Common myeloid progenitor, CD34-positive (primary cell): ENCODE measurements at regions not wholly inside any gene's neighbourhood (a gene's known extent, or its start where the extent isn't known, plus 50 kb on each side); places are given as distances from the start of the nearest gene placed in this dataset.

ENCODE experiments used
- CTCF ChIA-PET: fragments of 350-600 bp; sonication (Branson Sonifier 250); formaldehyde crosslinking; loops from one replicate; lab custom pipeline; 2021; ENCODE audit warnings: antibody characterized with exemption; lab: Charles Lee
- POLR2A ChIA-PET: fragments of 350-600 bp; sonication (Branson Sonifier 250); formaldehyde crosslinking; loops from one replicate; lab custom pipeline; 2021; ENCODE audit warnings: antibody characterized with exemption; lab: Charles Lee
- DNase-seq, 3 donors: peaks; one replicate each; pipeline versions ENCODE4 v3.0.0 to v3.0.0-alpha.2; 2013
- H3K27ac ChIP-seq, 2 experiments: 1 replicate in 1 of 2; 2 replicates in 1 of 2; pipeline ENCODE4 v1.7.0; 2013; ENCODE audit warnings: inconsistent platforms in 2 of 2, low read length in 2 of 2, mild to moderate bottlenecking in 2 of 2, low read depth in 1 of 2, moderate library complexity in 1 of 2; ENCODE audit not compliant: severe bottlenecking in 2 of 2, insufficient read depth in 1 of 2, poor library complexity in 1 of 2
- H3K27me3 ChIP-seq, 5 experiments: replicated peaks in 2 of 5; 1 replicate in 3 of 5; 2 replicates in 2 of 5; pipeline versions ENCODE4 v1.6.1 to v1.7.0; 2013; ENCODE audit warnings: low read length in 4 of 5, mild to moderate bottlenecking in 2 of 5, moderate library complexity in 2 of 5, inconsistent platforms in 1 of 5; ENCODE audit not compliant: insufficient read depth in 5 of 5, control insufficient read depth in 4 of 5
- H3K36me3 ChIP-seq, 4 experiments: 1 replicate in 2 of 4; 2 replicates in 2 of 4; pipeline versions ENCODE4 v1.6.1 to v1.7.0; 2013; ENCODE audit warnings: low read length in 3 of 4, control low read depth in 1 of 4, mild to moderate bottlenecking in 1 of 4; ENCODE audit not compliant: control insufficient read depth in 4 of 4, insufficient read depth in 4 of 4
- H3K4me1 ChIP-seq, 4 experiments: 1 replicate in 3 of 4; 2 replicates in 1 of 4; pipeline versions ENCODE4 v1.6.1 to v1.7.1; 2013; ENCODE audit warnings: low read length in 3 of 4, mild to moderate bottlenecking in 3 of 4, control low read depth in 1 of 4, inconsistent platforms in 1 of 4, moderate library complexity in 1 of 4; ENCODE audit not compliant: control insufficient read depth in 4 of 4, insufficient read depth in 4 of 4; ENCODE audit errors: control extremely low read depth in 1 of 4
- H3K4me3 ChIP-seq, 7 experiments: 1 replicate in 4 of 7; 2 replicates in 3 of 7; pipeline versions ENCODE4 v1.5.1 to v1.7.0; 2013; ENCODE audit warnings: mild to moderate bottlenecking in 7 of 7, low read length in 6 of 7, moderate library complexity in 6 of 7, inconsistent platforms in 2 of 7, low read depth in 2 of 7, control low read depth in 1 of 7; ENCODE audit not compliant: insufficient read depth in 4 of 7, control insufficient read depth in 1 of 7; ENCODE audit errors: extremely low read depth in 1 of 7
- H3K9me3 ChIP-seq, 5 experiments: 1 replicate in 4 of 5; 2 replicates in 1 of 5; pipeline versions ENCODE4 v1.6.1 to v1.7.1; 2013; ENCODE audit warnings: low read length in 4 of 5, mild to moderate bottlenecking in 2 of 5, inconsistent platforms in 1 of 5, low read depth in 1 of 5, moderate library complexity in 1 of 5; ENCODE audit not compliant: control insufficient read depth in 4 of 5, insufficient read depth in 2 of 5; ENCODE audit errors: control extremely low read depth in 1 of 5
- WGBS: methylation state at CpG from one replicate; pipeline ENCODE4 v1.1.5; 2013; ENCODE audit not compliant: insufficient coverage; 5-methylcytosine and 5-hydroxymethylcytosine counted together

- Histone ChIP-seq H3K4me3 (no peak overlapping the region), H3K36me3 (no peaks in the 10 kb centered on the region), H3K9me3 (no peaks in the 10 kb centered on the region), H3K27me3 (no peaks in the 10 kb centered on the region), H3K27ac (no peak overlapping the region), H3K4me1 (peaks cover 0 to 3% (median 0%) of the 10 kb centered on the region in 4 experiments)
- POLR2A ChIA-PET, result no interaction called here
- DNase-seq, result no peak
- WGBS, result 86% methylated on average over 1 of the region's 1 CpG
- CTCF ChIA-PET, result interaction anchor here (0.6 to 3.5 kb wide), 5 partner anchors 80 to 371 kb away, joined by 3 to 12 read pairs (median 3); no protein-coding TSS in a partner anchor
Observed at GRCh38 chr3:18562364-18563154, 137.4 kb upstream of the SATB1 start.

GRCh38 chr3:18559331-18559842, 134.2 kb upstream of the SATB1 start:
- WGBS, result 21% methylated on average over 5 of the region's 5 CpGs
- H3K27me3 ChIP-seq, result no peaks in the 10 kb centered on the region
- DNase-seq, result peak; percentile 38 to 56 (median 40)
- H3K27ac ChIP-seq, result no peak overlapping the region
- H3K4me3 ChIP-seq, result no peak overlapping the region
- no peaks in the 10 kb centered on the region for H3K9me3 ChIP-seq
- H3K36me3 ChIP-seq, result no peaks in the 10 kb centered on the region
- H3K4me1 ChIP-seq, result peaks cover 0 to 11% (median 6%) of the 10 kb centered on the region in 4 experiments
- POLR2A ChIA-PET, result no interaction called here
- CTCF ChIA-PET, result interaction anchor here (0.6 to 2.3 kb wide), 21 partner anchors 9 to 429 kb away, joined by 3 to 39 read pairs (median 5); no protein-coding TSS in a partner anchor

GRCh38 chr3:18558507-18558906, 133.4 kb upstream of the SATB1 start:
- no peak overlapping the region for H3K27ac ChIP-seq
- ChIA-PET POLR2A (interaction anchor here (0.5 kb wide), 2 partner anchors 573 to 1551 kb away, joined by 3 read pairs; no protein-coding TSS in a partner anchor), CTCF (interaction anchor here (1.1 to 2.3 kb wide), 10 partner anchors 8 to 430 kb away, joined by 3 to 39 read pairs (median 6); no protein-coding TSS in a partner anchor)
- H3K4me3 ChIP-seq, result no peak overlapping the region
- H3K27me3 ChIP-seq, result no peaks in the 10 kb centered on the region
- 100% methylated on average over 1 of the region's 3 CpGs for WGBS
- H3K36me3 ChIP-seq, result no peaks in the 10 kb centered on the region
- peaks cover 0 to 11% (median 6%) of the 10 kb centered on the region in 4 experiments for H3K4me1 ChIP-seq
- no peak for DNase-seq
- H3K9me3 ChIP-seq, result no peaks in the 10 kb centered on the region

DNA sequence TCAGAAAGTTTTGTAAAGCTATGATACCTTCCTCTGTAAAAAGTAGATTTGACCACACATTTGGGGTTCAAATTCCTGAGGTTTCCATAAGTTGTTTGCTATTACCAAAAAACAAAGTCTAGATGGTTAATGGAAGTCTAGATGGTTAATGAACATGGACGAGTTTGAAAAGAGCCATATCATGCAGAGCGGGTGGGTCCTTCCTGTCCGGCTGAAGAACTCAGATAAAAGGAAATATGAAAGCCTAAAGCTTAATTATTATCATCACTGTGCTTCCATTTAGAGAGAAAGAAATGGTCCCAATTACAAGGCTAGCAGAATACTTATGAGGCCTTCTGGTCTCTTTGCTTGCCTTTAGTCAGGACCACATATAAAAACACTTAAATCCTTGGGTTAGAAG, 132.1 kb upstream of the SATB1 start:
- ChIA-PET POLR2A (no interaction called here), CTCF (interaction anchor here (0.9 to 1.8 kb wide), 2 partner anchors 27 to 201 kb away, joined by 3 to 4 read pairs; no protein-coding TSS in a partner anchor)
- no peaks in the 10 kb centered on the region for H3K9me3 ChIP-seq
- no peaks in the 10 kb centered on the region for H3K36me3 ChIP-seq
- peak; percentile 11 to 58 (median 44) for DNase-seq
- H3K27me3 ChIP-seq, result no peaks in the 10 kb centered on the region
- H3K27ac ChIP-seq, result no peak overlapping the region
- no peak overlapping the region for H3K4me3 ChIP-seq
- 73% methylated on average over 3 of the region's 3 CpGs for WGBS
- peaks cover 0 to 11% (median 6%) of the 10 kb centered on the region in 4 experiments for H3K4me1 ChIP-seq

GRCh38 chr3:18556503-18557135, 131.5 kb upstream of the SATB1 start:
- Histone ChIP-seq H3K4me3 (no peak overlapping the region), H3K27ac (no peak overlapping the region), H3K27me3 (no peaks in the 10 kb centered on the region), H3K36me3 (no peaks in the 10 kb centered on the region), H3K4me1 (peaks cover 0 to 11% (median 6%) of the 10 kb centered on the region in 4 experiments), H3K9me3 (no peaks in the 10 kb centered on the region)
- peak; percentile 45 to 75 (median 65) for DNase-seq
- POLR2A ChIA-PET, result interaction anchor here (0.7 kb wide), 1 partner anchor 10 kb away, joined by 4 read pairs; no protein-coding TSS in a partner anchor
- CTCF ChIA-PET, result interaction anchor here (0.9 to 1.8 kb wide), 2 partner anchors 28 to 202 kb away, joined by 3 to 4 read pairs; no protein-coding TSS in a partner anchor
- WGBS, result no CpG with 5 or more reads among the region's 4 CpGs

DNA sequence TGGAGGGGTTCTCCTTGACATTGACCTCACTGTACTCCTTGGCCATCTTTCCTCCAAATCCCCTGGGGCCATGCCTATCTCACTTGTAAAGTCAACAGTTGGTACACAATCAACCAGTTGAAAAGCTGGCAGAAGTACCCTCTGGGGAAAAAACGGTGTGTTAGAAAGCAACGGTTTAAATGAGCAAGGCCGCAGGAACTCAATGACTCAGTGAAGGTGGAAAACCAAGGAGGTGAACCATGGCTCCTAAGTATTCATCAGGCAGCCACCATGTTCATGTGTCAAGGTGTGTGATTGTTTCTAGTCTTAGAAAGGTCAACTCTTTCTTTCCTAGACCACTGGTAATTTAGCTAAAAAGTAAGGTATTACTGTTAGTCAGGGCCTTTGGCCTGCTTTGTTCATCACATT, 130.9 kb upstream of the SATB1 start:
- POLR2A ChIA-PET, result interaction anchor here (0.7 kb wide), 1 partner anchor 10 kb away, joined by 4 read pairs; no protein-coding TSS in a partner anchor
- no peak overlapping the region for H3K27ac ChIP-seq

More for the DNA sequence above, 130.9 kb upstream of the SATB1 start:
- Histone ChIP-seq H3K9me3 (no peaks in the 10 kb centered on the region), H3K4me3 (no peak overlapping the region), H3K36me3 (no peaks in the 10 kb centered on the region), H3K27me3 (no peaks in the 10 kb centered on the region), H3K4me1 (peaks cover 0 to 11% (median 6%) of the 10 kb centered on the region in 4 experiments)
- DNase-seq, result no peak
- CTCF ChIA-PET, result interaction anchor here (1.8 kb wide), 1 partner anchor 202 kb away, joined by 4 read pairs; no protein-coding TSS in a partner anchor
- WGBS, result 96% methylated on average over 3 of the region's 3 CpGs
